Activated T-helper 1 cell treated with anti-CD3 and anti-CD28 coated beads, Interleukin-2, amount 50 U/mL, for 16 hours (primary cell): ENCODE measurements at regions not wholly inside any gene's neighbourhood (a gene's known extent, or its start where the extent isn't known, plus 50 kb on each side); places are given as distances from the start of the nearest gene placed in this dataset.
"Not testable (repeated sequence)": the region's sequence is repeated elsewhere in the genome, so short reads cannot be mapped to it uniquely, and the experiment has no call there.

Experiments
- DNase-seq, 2 donors: peaks; one replicate each; pipeline ENCODE4 v3.0.0-alpha.2; 2020; ENCODE audit warnings: low read depth in 1 of 2, low spot score in 1 of 2

DNA sequence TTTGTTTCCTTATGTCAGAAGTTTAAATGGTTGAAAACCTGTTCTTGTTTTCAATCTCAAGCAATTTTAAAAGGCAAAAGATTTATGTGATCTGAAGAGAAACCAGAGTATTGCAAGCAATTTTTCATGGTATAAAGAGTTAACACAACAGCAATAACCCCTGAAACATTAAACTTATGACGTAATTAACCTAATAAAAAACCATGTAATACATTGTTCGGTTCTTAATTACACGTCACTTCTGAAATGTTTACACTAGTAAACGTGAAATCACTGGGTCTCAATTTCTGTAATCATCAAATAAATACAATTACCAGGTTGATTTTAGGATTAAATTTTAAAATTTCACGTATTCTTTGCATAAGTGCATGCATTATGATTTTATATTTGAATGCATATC, 914.5 kb downstream of the NLGN4X start:
- DNase-seq, result no peak

DNA sequence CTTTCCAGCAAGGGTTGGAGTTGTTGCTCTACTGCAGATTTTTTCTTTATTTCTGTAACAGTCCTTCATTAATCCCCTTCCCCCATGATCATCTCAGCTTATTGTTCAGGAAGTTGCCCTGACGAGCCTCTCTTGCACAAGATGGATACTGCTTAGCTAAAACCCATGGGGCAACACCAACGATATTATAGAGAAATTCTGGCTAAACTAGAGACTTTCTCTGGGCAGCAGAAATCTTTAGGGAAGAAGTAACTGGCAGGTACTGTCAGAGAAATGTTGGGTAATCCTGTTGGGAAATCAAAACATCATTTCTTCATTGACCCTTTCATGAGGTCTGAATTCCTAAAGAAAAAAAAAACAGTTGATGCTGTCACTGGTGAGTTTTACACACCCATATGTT, 921.3 kb downstream of the NLGN4X start:
- no peak for DNase-seq

- no peak for DNase-seq
Measured at GRCh38 chrX:5306654-5307121, 922.0 kb downstream of the NLGN4X start.

DNA sequence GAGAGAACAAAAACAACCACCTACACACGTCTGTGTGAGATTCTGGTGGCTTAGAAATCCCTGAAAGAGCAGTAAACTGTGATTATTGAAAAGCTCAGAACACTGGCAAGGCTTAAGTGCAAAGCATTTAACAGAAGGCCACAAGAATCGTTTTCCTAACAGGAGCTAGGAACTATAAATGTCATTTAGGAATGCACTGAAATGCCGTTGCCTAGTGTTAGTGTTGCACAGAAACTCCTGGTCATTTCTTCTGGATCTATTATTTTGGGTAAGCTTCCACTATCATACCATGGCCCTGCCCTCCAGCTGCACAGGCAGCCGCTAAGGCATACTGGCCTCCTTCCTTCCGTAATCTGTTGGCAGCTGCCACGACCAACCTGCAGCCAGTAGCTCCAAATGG, 923.2 kb downstream of the NLGN4X start:
- no peak for DNase-seq

DNA sequence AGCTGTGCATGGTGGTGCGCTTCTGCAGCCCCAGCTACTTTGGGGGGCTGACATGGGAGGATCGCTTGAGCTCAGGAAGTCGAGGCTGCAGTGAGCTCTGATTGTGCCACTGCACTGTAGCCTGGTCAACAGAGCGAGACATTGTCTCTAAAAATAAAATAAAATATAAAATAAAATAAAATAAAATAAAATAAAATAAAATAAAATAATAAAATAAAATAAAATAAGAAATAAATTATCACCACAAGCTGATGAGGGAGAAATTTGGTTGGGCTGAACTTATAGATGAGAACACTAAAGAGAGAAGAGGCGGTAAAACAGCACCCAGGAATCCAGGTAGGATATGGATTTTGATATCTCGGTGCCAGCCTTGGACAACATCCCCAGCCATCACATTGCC, 933.7 kb downstream of the NLGN4X start:
- DNase-seq, result no peak

- no peak for DNase-seq
Measured at GRCh38 chrX:5290635-5291034, 938.0 kb downstream of the NLGN4X start.

GRCh38 chrX:5289949-5290348, 938.7 kb downstream of the NLGN4X start:
- DNase-seq, result not testable (repeated sequence)

- DNase-seq, result no peak
Measured at GRCh38 chrX:5278908-5279307, 949.8 kb downstream of the NLGN4X start.

GRCh38 chrX:5265324-5265850, 963.3 kb downstream of the NLGN4X start:
- no peak for DNase-seq

DNA sequence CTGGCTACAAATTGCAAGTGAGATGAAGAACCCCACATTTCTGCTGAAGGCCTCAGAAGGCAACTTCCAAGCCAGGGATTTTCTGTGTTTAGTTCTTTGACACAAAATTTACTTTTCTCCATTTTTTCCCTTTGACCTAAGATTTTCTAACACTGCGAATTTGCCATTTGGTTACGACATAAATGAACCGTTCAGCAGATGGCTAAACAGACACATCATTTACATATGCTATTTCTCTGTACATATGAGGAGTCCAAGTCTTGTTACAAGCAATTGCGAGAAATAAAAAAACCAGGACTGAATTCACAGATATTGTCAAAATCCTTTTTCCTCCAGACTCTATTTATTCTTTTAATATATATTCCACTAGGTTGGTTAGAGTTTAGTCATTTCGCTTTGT, 978.6 kb downstream of the NLGN4X start:
- DNase-seq, result no peak

GRCh38 chrX:5242091-5242790, 986.4 kb downstream of the NLGN4X start:
- DNase-seq, result no peak

DNA sequence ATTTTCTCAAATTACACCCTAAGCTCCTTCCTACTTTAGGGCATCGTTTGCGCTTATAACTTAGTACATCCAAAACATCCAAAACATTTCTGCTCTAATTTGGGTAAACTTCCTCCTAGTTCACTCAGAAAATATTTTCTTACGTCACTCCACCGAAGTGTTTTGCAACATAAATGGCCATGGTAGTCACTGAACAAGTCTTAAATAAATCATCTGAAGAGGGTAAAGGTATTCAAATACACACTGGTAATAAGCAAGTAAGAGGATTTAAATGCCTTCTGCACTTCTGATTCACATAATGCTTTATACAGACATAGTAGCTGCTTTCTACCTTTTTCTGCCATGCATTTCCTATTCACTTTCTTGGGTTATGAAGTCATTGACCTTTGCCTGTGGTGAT, 991.9 kb downstream of the NLGN4X start:
- DNase-seq, result no peak

DNA sequence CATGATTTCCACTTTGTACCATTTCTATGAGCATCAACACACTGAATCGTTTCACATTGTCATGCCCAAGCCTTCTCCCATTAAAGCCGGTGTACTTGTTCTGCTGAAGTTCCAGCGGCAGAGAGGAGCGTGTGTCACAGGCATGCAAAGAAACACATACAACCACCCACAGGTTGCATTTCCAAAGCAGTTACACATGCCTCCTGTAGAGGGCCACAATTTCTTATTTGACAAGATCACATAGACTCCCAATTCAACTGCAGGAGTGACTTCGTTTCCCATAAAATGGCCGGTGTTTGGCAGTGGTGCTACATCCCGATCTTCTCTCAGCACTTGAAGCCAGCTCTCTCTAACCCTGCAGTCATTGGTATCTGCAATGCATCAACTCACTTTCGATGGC, 992.6 kb downstream of the NLGN4X start:
- DNase-seq, result no peak

DNA sequence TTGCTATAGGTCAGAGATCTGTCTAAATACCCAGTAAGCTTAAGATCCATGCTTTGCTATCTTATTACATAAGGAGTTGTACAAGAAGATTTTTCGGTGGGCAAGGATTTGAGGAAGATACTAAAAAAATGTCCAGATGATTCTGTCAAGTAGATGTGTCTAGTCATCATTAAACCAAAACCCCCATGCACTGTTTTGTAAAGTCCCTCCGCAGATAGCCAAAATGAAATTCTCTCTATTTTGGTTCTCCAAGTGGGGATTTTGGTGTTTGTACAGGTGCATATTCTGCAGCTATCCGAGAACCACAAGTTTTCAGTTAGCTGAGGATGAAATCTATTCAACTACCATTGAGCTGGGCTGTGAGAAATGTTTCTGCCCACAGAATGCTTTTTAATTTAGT, 994.8 kb downstream of the NLGN4X start:
- no peak for DNase-seq

DNA sequence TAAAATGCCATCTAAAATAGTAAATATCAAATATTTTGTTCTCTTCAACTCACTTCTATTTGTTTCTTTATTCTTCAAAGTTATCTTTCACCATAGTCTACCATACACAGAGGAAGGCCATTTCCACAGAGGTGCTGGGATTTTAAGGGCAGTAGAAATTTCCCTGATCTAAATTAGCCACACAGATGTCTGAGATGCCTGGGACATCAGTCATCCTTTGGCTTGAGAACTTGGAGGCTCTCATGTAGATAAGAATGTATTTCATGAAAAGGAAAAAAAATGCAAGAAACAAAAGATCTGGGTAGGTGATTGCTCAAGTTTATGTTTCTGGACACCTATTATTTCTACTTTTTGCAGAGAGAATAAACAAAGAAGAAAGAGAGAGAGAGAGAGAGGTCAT, 1008.2 kb downstream of the NLGN4X start:
- no peak for DNase-seq

DNA sequence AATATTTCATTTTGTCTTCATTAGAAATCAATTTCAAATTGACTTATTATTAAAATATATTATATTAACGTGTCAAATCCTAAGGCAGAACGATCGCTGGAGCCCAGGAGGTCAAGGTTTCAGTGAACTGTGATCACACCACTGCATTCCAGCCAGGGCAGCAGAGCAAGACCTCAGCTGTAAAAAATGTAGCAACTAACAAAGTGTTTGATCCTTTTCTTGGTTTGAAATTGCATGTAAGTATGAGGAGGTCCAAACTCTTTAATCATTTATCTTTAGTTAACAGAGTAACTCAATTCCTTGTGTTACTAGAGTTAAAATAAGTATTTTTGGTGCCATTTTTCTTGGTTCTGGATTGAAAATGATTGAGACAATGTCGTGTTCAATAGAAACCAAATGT, 1033.9 kb downstream of the NLGN4X start:
- no peak for DNase-seq

- DNase-seq, result no peak
Measured at GRCh38 chrX:5180135-5180741, 1048.4 kb downstream of the NLGN4X start.

DNA sequence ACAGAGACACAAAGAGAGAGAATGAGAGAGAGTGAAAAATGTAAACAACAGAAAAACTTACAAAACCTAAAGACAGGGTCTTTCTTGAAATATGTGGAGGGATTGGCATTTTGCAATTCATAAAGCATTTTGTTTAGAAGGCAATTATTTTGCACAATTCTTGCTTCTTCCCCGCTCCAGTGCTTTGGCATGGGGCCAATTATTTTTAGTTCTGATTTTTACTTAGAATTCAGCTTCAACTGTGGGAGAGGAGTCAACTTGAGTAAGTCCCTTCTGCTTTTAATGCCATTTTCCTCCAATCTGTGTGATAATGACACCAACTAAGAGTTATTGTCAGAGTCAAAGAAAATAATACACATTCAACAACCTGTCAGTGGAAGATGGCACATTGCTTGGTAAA, 1051.9 kb downstream of the NLGN4X start:
- DNase-seq, result no peak

- no peak for DNase-seq
Measured at GRCh38 chrX:5163663-5164062, 1065.0 kb downstream of the NLGN4X start.

DNA sequence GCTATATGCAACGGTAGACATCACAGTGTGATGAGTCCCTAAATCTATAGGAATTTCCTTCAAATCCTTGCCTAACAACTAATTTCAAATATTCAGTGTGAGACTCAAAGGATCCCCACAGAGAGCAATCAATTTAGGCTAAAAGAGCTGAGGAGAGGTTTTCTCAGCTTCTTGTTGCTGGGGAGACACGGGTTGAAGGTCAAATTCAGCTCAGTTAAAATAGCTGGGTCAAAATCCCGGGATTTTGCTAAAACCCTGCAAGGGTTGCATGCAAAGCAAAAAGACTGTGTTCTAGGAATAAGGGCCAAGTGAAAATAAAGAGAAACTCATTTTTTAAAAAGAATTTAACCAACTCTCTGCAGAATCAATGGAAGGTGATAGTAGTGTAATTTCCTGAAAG, 1073.4 kb downstream of the NLGN4X start:
- DNase-seq, result no peak

GRCh38 chrX:5145957-5146356, 1082.7 kb downstream of the NLGN4X start:
- DNase-seq, result no peak

DNA sequence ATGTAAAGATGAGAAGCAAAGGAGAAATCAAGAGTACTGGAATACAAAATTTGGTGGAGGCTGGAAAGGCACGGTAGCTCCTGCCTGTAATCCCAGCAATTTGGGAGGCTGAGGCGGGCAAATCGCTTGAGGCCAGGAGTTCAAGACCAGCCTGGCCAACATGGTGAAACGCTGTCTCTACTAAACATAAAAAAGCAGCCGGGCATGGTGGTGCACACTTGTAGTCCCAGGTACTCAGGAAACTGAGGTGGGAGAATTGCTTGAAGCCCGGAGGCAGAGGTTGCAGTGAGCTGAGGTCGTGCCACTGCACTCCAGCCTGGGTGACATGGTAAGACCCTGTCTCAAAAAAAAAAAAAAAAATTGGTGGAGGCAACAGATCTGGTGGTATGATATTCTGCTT, 1086.0 kb downstream of the NLGN4X start:
- no peak for DNase-seq

DNA sequence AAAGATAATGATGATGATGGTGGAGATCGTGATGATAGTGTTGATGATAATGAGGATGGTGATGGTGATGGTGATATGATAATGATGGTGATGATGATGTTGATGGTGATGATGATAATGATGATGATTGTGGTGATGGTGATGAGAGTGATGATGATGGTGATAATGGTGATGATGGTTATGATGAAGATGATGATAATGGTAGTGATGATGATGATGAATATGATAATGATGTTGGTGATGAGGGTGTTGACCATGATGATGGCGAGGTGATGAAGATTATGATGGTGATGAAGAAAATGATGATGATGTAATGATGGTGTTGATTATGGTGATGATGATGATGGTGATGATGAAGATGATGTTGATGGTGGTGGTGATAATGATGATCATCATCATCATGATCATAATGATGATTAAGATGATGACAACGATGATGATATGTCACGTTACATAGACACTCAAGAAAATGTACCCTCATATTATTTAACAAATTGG, 1106.4 kb downstream of the NLGN4X start:
- no peak for DNase-seq
